ENCODE measurements at regions not wholly inside any gene's neighbourhood (a gene's known extent, or its start where the extent isn't known, plus 50 kb on each side); places are given as distances from the start of the nearest gene placed in this dataset.

DNA sequence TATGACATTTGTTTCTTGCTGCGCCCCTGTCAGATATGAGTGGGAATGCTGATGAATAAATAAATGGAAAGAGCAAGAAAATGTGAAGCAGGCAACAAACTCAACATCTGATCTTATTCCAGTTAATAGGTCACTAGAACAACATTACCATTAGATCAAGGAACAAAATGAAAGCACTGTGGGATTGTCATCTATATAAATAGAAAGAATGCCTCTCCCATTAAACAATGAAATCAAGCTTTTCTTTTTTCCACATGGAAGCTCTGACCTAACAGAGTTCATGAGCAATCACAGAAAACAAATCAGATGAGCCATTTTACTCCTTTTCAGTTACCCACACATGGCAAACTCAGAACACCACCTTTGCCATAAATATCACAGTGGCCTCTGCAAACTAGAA, 354.8 kb downstream of the SUCLA2 start:
- Histone ChIP-seq H3K36me3 (ENCODE audit: control insufficient read depth, insufficient read depth, low read length) (no peaks in the 10 kb centered on the region), H3K27me3 (ENCODE audit: control insufficient read depth, insufficient read depth, low read length, poor library complexity, severe bottlenecking) (no peaks in the 10 kb centered on the region), H3K27ac (ENCODE audit: insufficient read depth, low read depth, low read length, poor library complexity, severe bottlenecking) (no peak overlapping the region), H3K4me1 (ENCODE audit: control insufficient read depth, insufficient read depth, low read length) (no peaks in the 10 kb centered on the region), H3K4me3 (ENCODE audit: insufficient read depth, low read depth, low read length) (no peak overlapping the region), H3K9me3 (ENCODE audit: control insufficient read depth, low read length) (no peaks in the 10 kb centered on the region)
- 100% methylated on average over 1 of the region's 1 CpG; no CpG with 5 or more reads in 1 of the 2 experiments for WGBS, 2 experiments

DNA sequence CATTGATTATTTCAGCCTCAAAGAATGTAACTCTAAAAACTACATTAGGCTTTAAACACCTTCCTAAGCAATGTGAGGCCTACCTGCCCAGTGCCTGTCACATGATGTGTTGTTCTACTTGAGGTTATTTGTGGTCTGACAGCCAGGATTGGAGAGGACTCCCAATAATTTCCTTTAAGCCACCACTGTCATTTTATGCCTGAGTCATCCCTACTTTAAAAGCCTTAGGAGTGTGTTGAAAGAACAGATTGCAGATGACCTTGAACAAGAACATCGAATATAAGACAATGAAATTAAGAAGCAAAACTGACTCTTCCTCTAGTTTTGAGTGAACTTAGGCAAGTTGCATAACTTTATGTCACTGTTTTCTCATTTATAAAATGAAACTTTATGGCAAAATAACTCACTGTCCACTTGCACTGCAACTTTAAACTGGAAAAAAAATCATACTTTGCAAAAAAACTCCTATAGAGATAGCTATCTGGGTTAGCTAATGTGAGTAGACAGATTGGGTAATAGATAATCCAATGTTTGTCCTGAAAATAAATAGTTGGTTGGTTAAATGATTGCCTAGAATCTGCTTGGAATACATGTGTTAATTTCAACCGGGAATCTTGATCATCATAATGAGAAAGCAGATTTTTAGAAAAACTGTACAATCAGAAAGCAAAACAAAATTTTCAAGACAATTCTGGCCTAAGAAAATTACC, 361.2 kb downstream of the SUCLA2 start:
- no peaks in the 10 kb centered on the region for H3K36me3 ChIP-seq (ENCODE audit: control insufficient read depth, insufficient read depth, low read length)
- no peak overlapping the region for H3K4me3 ChIP-seq (ENCODE audit: insufficient read depth, low read depth, low read length)
- H3K4me1 ChIP-seq (ENCODE audit: control insufficient read depth, insufficient read depth, low read length): no peaks in the 10 kb centered on the region
- 94% methylated on average over 2 of the region's 2 CpGs; no CpG with 5 or more reads in 1 of the 2 experiments for WGBS, 2 experiments
- no peaks in the 10 kb centered on the region for H3K27me3 ChIP-seq (ENCODE audit: control insufficient read depth, insufficient read depth, low read length, poor library complexity, severe bottlenecking)
- no peak overlapping the region for H3K27ac ChIP-seq (ENCODE audit: insufficient read depth, low read depth, low read length, poor library complexity, severe bottlenecking)
- H3K9me3 ChIP-seq (ENCODE audit: control insufficient read depth, low read length): no peaks in the 10 kb centered on the region

DNA sequence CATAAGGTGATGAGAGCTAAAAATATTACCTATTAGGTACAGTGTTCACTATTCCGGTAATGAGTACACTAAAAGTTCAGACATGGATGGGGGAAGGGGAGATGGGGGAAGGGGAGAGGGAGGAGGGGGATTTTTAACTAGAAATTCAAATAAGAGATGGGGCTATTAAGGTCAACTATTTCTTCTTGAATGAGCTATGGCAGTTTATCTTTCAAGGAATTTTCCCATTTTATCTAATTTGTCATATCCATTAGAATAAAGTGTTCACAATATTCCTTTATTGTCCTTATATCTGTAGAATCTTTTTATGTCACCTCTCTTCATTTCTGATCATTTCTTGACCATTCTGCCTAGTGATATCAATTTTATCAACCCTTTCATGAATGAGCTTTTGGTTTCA, 362.4 kb downstream of the SUCLA2 start:
- 92 to 100% methylated on average over 1 of the region's 1 CpG for WGBS, 2 experiments
- no peak overlapping the region for H3K27ac ChIP-seq (ENCODE audit: insufficient read depth, low read depth, low read length, poor library complexity, severe bottlenecking)
- no peaks in the 10 kb centered on the region for H3K4me1 ChIP-seq (ENCODE audit: control insufficient read depth, insufficient read depth, low read length)
- H3K36me3 ChIP-seq (ENCODE audit: control insufficient read depth, insufficient read depth, low read length): no peaks in the 10 kb centered on the region
- H3K9me3 ChIP-seq (ENCODE audit: control insufficient read depth, low read length): no peaks in the 10 kb centered on the region
- H3K27me3 ChIP-seq (ENCODE audit: control insufficient read depth, insufficient read depth, low read length, poor library complexity, severe bottlenecking): no peaks in the 10 kb centered on the region
- H3K4me3 ChIP-seq (ENCODE audit: insufficient read depth, low read depth, low read length): no peak overlapping the region

DNA sequence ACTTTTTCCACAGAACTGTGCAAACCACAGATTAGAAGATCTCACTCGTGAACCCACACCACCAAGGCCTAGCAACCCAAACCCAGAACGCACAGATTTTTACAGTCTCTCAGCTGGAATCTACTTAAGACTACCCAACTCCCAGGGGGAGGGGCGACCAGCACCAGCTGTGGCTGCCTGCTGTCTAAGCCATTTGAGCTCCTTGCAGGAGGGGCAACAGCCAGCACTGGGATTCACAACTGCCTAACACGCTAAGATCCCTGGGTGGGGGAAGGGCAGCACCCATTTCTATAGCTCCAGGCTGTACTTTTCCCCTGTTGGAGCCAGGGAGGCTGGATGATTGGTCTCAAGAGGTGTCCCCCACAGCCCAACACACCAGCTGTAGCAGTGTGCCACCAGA, 368.8 kb downstream of the SUCLA2 start:
- Histone ChIP-seq H3K4me1 (ENCODE audit: control insufficient read depth, insufficient read depth, low read length) (no peaks in the 10 kb centered on the region), H3K27ac (ENCODE audit: insufficient read depth, low read depth, low read length, poor library complexity, severe bottlenecking) (no peak overlapping the region), H3K27me3 (ENCODE audit: control insufficient read depth, insufficient read depth, low read length, poor library complexity, severe bottlenecking) (no peaks in the 10 kb centered on the region), H3K9me3 (ENCODE audit: control insufficient read depth, low read length) (no peaks in the 10 kb centered on the region), H3K4me3 (ENCODE audit: insufficient read depth, low read depth, low read length) (no peak overlapping the region), H3K36me3 (ENCODE audit: control insufficient read depth, insufficient read depth, low read length) (no peaks in the 10 kb centered on the region)
- 62 to 63% methylated on average over 4 of the region's 4 CpGs for whole genome bisulfite sequencing, 2 experiments

DNA sequence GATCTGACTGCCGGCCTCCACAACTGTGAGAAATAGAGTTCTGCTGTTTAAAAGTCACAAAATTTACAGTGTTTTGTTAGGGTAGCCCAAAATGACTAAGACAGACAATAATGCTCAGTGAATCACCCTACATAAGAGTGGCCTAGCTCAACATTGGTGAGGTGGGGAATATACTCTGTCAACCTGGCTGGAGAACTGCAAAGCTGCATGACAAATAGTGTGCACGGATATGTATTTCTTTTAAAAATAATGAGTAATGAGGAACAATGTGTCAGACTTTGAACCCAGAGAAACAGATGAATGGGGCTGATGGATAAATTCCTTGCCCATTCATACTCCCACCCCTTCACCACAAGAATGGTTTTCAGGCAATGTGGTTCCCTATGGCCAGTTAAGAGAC, 372.4 kb downstream of the SUCLA2 start:
- WGBS, 2 experiments: 92 to 96% methylated on average over 2 of the region's 2 CpGs
- no peaks in the 10 kb centered on the region for H3K9me3 ChIP-seq (ENCODE audit: control insufficient read depth, low read length)
- H3K4me1 ChIP-seq (ENCODE audit: control insufficient read depth, insufficient read depth, low read length): no peaks in the 10 kb centered on the region
- no peaks in the 10 kb centered on the region for H3K36me3 ChIP-seq (ENCODE audit: control insufficient read depth, insufficient read depth, low read length)
- H3K27me3 ChIP-seq (ENCODE audit: control insufficient read depth, insufficient read depth, low read length, poor library complexity, severe bottlenecking): no peaks in the 10 kb centered on the region
- H3K4me3 ChIP-seq (ENCODE audit: insufficient read depth, low read depth, low read length): no peak overlapping the region
- no peak overlapping the region for H3K27ac ChIP-seq (ENCODE audit: insufficient read depth, low read depth, low read length, poor library complexity, severe bottlenecking)

DNA sequence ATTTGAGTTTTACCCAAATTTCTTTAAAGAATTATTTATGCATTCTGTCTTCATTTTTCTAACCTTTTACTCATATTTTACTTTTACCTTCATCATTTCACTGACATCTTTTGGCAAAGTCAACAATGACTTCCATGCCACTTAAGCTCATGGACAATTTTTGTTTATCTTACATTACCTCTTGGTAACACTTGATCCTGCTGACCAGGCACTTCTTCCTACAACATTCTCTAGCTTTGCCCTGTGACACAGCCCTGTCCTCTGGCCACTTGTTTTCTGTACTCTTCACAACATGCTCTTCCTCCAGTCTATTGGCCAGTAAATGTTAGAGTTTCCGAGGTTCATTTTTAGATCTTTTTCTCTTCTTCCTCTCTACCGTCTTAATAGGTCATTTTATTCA, 377.2 kb downstream of the SUCLA2 start:
- Histone ChIP-seq H3K4me1 (ENCODE audit: control insufficient read depth, insufficient read depth, low read length) (peaks cover 8% of the 10 kb centered on the region), H3K27me3 (ENCODE audit: control insufficient read depth, insufficient read depth, low read length, poor library complexity, severe bottlenecking) (no peaks in the 10 kb centered on the region), H3K9me3 (ENCODE audit: control insufficient read depth, low read length) (no peaks in the 10 kb centered on the region), H3K27ac (ENCODE audit: insufficient read depth, low read depth, low read length, poor library complexity, severe bottlenecking) (no peak overlapping the region), H3K4me3 (ENCODE audit: insufficient read depth, low read depth, low read length) (no peak overlapping the region), H3K36me3 (ENCODE audit: control insufficient read depth, insufficient read depth, low read length) (no peaks in the 10 kb centered on the region)
- 92 to 99% methylated on average over 2 of the region's 2 CpGs for WGBS, 2 experiments

DNA sequence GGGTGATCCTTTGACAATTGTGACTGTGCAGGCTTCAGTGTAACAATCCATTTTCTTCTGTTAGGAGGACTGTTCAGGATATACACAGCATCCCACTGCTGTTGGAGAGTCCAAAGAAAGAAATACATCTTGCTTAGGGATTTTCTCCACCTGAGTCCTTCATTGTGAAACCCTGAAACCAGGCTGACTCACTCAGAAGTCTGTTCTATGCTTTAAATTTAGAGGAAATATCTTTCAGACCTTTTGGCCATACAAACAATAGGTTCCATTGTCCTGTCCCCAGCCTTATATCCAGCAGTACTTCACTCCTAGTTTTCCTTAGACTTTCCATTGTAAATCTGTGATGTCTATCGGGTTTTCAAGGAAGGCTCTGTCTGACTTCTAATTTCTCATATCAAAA, 379.1 kb downstream of the SUCLA2 start:
- H3K4me1 ChIP-seq (ENCODE audit: control insufficient read depth, insufficient read depth, low read length): peaks cover 8% of the 10 kb centered on the region
- peak overlapping the region; percentile 2 for H3K27ac ChIP-seq (ENCODE audit: insufficient read depth, low read depth, low read length, poor library complexity, severe bottlenecking)
- H3K4me3 ChIP-seq (ENCODE audit: insufficient read depth, low read depth, low read length): no peak overlapping the region
- no peaks in the 10 kb centered on the region for H3K27me3 ChIP-seq (ENCODE audit: control insufficient read depth, insufficient read depth, low read length, poor library complexity, severe bottlenecking)
- H3K9me3 ChIP-seq (ENCODE audit: control insufficient read depth, low read length): no peaks in the 10 kb centered on the region
- H3K36me3 ChIP-seq (ENCODE audit: control insufficient read depth, insufficient read depth, low read length): no peaks in the 10 kb centered on the region
- 91 to 100% methylated on average over 1 of the region's 1 CpG for WGBS, 2 experiments

DNA sequence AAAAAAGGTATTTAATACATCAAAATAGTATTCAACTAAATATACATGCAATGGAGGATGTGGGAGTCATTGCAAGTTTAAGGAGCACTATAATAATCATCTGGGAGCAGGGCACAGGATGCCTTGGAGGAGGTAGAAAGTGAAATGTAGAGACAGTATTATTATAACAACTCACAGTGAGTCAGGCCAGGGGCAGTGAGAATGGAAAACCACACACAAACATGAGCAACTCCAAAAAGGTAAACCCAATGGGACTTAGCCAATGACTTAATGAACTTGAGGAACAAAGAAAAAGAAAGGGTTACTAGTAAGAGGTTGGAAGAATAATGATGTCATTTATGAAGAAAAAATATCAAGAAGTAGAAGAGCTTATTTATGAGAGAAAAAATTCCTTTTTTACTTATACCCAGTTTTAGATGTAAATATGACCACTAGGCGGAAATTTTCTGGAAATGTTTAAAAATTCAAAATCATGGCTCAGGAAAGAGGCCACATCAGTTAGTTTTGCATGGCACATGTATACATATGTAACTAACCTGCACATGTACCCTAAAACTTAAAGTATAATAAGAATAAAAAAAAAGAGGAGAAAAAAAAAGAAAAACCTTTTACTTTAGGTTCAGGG, 389.3 kb downstream of the SUCLA2 start:
- Histone ChIP-seq H3K27me3 (ENCODE audit: control insufficient read depth, insufficient read depth, low read length, poor library complexity, severe bottlenecking) (no peaks in the 10 kb centered on the region), H3K4me3 (ENCODE audit: insufficient read depth, low read depth, low read length) (no peak overlapping the region), H3K27ac (ENCODE audit: insufficient read depth, low read depth, low read length, poor library complexity, severe bottlenecking) (no peak overlapping the region), H3K36me3 (ENCODE audit: control insufficient read depth, insufficient read depth, low read length) (no peaks in the 10 kb centered on the region), H3K9me3 (ENCODE audit: control insufficient read depth, low read length) (no peaks in the 10 kb centered on the region), H3K4me1 (ENCODE audit: control insufficient read depth, insufficient read depth, low read length) (no peaks in the 10 kb centered on the region)
- WGBS, 2 experiments: 89 to 100% methylated on average over 1 of the region's 1 CpG

DNA sequence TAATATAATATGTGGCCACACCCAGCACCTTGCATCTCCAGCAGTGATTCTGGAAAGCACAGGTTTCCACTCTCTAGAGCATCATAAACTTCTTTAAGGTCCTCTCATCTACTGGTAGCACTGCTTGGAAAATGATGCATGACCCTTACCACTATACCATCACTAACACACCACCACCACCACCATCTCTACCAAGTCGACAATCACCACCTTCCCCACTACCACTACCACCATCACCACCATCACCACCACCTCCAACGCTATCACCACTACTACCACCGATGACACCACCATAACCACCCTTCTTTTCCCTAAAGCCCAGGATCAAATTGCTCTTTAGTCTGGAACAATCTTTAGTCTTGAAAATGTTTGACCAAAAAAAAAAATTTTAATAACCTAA, 390.4 kb downstream of the SUCLA2 start:
- 93 to 96% methylated on average over 3 of the region's 3 CpGs for WGBS, 2 experiments
- no peaks in the 10 kb centered on the region for H3K4me1 ChIP-seq (ENCODE audit: control insufficient read depth, insufficient read depth, low read length)

DNA sequence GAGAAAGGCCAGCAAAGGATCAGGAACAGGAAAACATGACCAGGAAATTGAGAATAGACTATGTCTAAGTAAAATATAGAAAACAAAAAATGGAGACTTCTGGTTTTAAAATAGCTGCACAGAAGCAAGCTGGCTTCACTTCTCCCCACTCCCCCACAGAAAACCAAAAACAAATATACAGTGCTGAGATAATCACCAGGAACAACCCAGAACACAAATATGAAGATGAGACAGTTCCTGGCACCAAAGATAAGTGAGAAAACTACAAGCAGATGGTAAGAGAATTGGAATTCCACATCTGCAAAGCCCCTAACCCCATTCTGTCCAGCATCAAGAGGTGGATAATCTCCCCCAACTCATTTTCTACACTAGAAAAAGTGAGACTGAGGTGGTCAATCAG, 397.7 kb downstream of the SUCLA2 start:
- Histone ChIP-seq H3K4me1 (ENCODE audit: control insufficient read depth, insufficient read depth, low read length) (no peaks in the 10 kb centered on the region), H3K4me3 (ENCODE audit: insufficient read depth, low read depth, low read length) (no peak overlapping the region), H3K27me3 (ENCODE audit: control insufficient read depth, insufficient read depth, low read length, poor library complexity, severe bottlenecking) (no peaks in the 10 kb centered on the region), H3K36me3 (ENCODE audit: control insufficient read depth, insufficient read depth, low read length) (no peaks in the 10 kb centered on the region), H3K27ac (ENCODE audit: insufficient read depth, low read depth, low read length, poor library complexity, severe bottlenecking) (no peak overlapping the region), H3K9me3 (ENCODE audit: control insufficient read depth, low read length) (no peaks in the 10 kb centered on the region)

More for the DNA sequence above, 390.4 kb downstream of the SUCLA2 start:
- Histone ChIP-seq H3K27ac (ENCODE audit: insufficient read depth, low read depth, low read length, poor library complexity, severe bottlenecking) (no peak overlapping the region), H3K9me3 (ENCODE audit: control insufficient read depth, low read length) (no peaks in the 10 kb centered on the region), H3K27me3 (ENCODE audit: control insufficient read depth, insufficient read depth, low read length, poor library complexity, severe bottlenecking) (no peaks in the 10 kb centered on the region), H3K4me3 (ENCODE audit: insufficient read depth, low read depth, low read length) (no peak overlapping the region), H3K36me3 (ENCODE audit: control insufficient read depth, insufficient read depth, low read length) (no peaks in the 10 kb centered on the region)
